ENCODE measurements at regions not wholly inside any gene's neighbourhood (a gene's known extent, or its start where the extent isn't known, plus 50 kb on each side); places are given as distances from the start of the nearest gene placed in this dataset.

DNA sequence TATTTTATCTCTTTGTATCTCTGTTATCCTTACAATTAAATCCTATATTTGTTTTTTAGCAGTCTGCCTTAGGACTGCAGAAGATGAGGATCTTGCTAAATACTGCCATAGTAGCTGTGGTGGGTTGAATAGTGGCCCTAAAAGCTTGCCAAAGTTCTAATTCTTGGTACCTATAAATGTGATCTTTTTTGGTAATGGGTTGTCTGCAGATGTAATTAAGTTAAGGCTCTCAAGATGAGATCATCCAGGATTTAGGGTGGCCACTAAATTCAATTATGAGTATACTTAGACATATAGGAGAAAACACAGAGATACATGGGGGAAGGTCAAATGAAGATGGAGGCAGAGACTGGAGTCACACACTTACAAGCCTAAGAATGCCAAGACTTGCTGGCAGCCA is 1753.7 kb downstream of the RPA4 start:
- Histone ChIP-seq H3K79me2 (ENCODE audit: control insufficient read depth in 1 of 2, insufficient read depth in 2 of 2, low read length in 2 of 2) (no peaks in the 10 kb centered on the region), H3K14ac (ENCODE audit: insufficient read length) (no peak overlapping the region), H2BK5ac (ENCODE audit: low read depth, low read length) (no peak overlapping the region), H3K56ac (replicated peaks; ENCODE audit: insufficient read length, low read depth, low read length) (no peak overlapping the region), H4K91ac (replicated peaks; ENCODE audit: insufficient read length, low read length) (no peak overlapping the region), H3K9me3 (ENCODE audit: insufficient read depth in 2 of 2, low read depth in 1 of 2, low read length in 1 of 2) (peaks cover 0 to 5% of the 10 kb centered on the region in 2 experiments; a peak in 1 of 4 replicates), H3K4ac (replicated peaks; ENCODE audit: insufficient read length, low read depth, low read length) (no peak overlapping the region), H3K18ac (ENCODE audit: extremely low read depth, low read length) (no peak overlapping the region), H3K23me2 (ENCODE audit: low read depth, low read length) (no peaks in the 10 kb centered on the region), H4K8ac (ENCODE audit: extremely low read depth, insufficient read depth, low read length) (no peak overlapping the region), H4K5ac (ENCODE audit: insufficient read length, low read depth, low read length) (no peak overlapping the region), H2BK20ac (ENCODE audit: low read length) (no peak overlapping the region), H3K36me3 (ENCODE audit: control insufficient read depth in 2 of 4, insufficient read depth in 4 of 4, low read length in 3 of 4) (peaks cover 0 to 7% (median 0%) of the 10 kb centered on the region in 4 experiments; a peak in 1 of 8 replicates), H3K79me1 (ENCODE audit: low read depth, low read length) (no peaks in the 10 kb centered on the region), H2BK120ac (replicated peaks; ENCODE audit: low read depth, low read length) (no peak overlapping the region), H3K27me3 (replicated peaks in 1 of 4; ENCODE audit: control insufficient read depth in 3 of 4, extremely low read depth in 1 of 4, insufficient read depth in 3 of 4, low read length in 3 of 4) (no peaks in the 10 kb centered on the region), H3K9ac (replicated peaks in 1 of 4; ENCODE audit: extremely low read depth in 1 of 4, low read depth in 3 of 4, low read length in 3 of 4) (no peak overlapping the region), H3K4me3 (ENCODE audit: extremely low read depth in 1 of 4, insufficient read depth in 2 of 4, low read depth in 3 of 4, low read length in 4 of 4) (no peak overlapping the region), H4K20me1 (replicated peaks in 1 of 2; ENCODE audit: control insufficient read depth in 1 of 2, insufficient read depth in 2 of 2, low read length in 2 of 2) (no peaks in the 10 kb centered on the region), H3K27ac (ENCODE audit: low read depth, low read length) (no peak overlapping the region), H2BK12ac (ENCODE audit: low read depth, low read length) (no peak overlapping the region), H2AK5ac (ENCODE audit: low read depth, low read length) (no peak overlapping the region), H2BK15ac (ENCODE audit: low read length) (no peak overlapping the region), H3K4me2 (ENCODE audit: insufficient read depth in 1 of 2, low read depth in 2 of 2, low read length in 2 of 2) (no peak overlapping the region), H3K23ac (ENCODE audit: insufficient read length) (no peak overlapping the region), H2AFZ (ENCODE audit: low read length) (no peak overlapping the region), H3K4me1 (replicated peaks in 1 of 4; ENCODE audit: control insufficient read depth in 3 of 4, insufficient read depth in 4 of 4, low read length in 3 of 4) (no peaks in the 10 kb centered on the region)
- POLR2A ChIA-PET (ENCODE audit: partially characterized antibody): no interaction called here
- TF ChIP-seq TBP (IDR thresholded peaks at IDR 0.05; ENCODE audit: low read depth, low read length): no peak
- no peak for TF ChIP-seq EGR1 (IDR thresholded peaks at IDR 0.05; ENCODE audit: borderline replicate concordance, low read depth, low read length)
- TF ChIP-seq TCF12 (IDR thresholded peaks at IDR 0.05; ENCODE audit: low read depth, low read length): no peak
- TF ChIP-seq CHD2 (IDR thresholded peaks at IDR 0.05; ENCODE audit: low read length): no peak
- TF ChIP-seq HDAC6 (IDR thresholded peaks at IDR 0.05; ENCODE audit: low read depth, low read length): no peak
- no peak for TF ChIP-seq RXRA (IDR thresholded peaks at IDR 0.05; ENCODE audit: insufficient read depth, low read depth, low read length)
- no peak for TF ChIP-seq NANOG (IDR thresholded peaks at IDR 0.05; ENCODE audit: insufficient read depth, low read depth, low read length, poor library complexity, severe bottlenecking)
- TF ChIP-seq, protein P1, sequence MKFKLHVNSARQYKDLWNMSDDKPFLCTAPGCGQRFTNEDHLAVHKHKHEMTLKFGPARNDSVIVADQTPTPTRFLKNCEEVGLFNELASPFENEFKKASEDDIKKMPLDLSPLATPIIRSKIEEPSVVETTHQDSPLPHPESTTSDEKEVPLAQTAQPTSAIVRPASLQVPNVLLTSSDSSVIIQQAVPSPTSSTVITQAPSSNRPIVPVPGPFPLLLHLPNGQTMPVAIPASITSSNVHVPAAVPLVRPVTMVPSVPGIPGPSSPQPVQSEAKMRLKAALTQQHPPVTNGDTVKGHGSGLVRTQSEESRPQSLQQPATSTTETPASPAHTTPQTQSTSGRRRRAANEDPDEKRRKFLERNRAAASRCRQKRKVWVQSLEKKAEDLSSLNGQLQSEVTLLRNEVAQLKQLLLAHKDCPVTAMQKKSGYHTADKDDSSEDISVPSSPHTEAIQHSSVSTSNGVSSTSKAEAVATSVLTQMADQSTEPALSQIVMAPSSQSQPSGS (IDR thresholded peaks at IDR 0.05; ENCODE audit: low read length): no peak
- no peak for TF ChIP-seq ATF3 (IDR thresholded peaks at IDR 0.05; ENCODE audit: insufficient read depth, low read depth, low read length)
- TF ChIP-seq SP4 (IDR thresholded peaks at IDR 0.05; ENCODE audit: low read length): no peak
- no peak for TF ChIP-seq CTCF (IDR thresholded peaks at IDR 0.05; ENCODE audit: control extremely low read depth in 1 of 3, insufficient read depth in 1 of 3, low read depth in 1 of 3, low read length in 3 of 3)
- TF ChIP-seq BRCA1 (IDR thresholded peaks at IDR 0.05; ENCODE audit: low read depth, low read length): no peak
- DNase-seq (ENCODE audit: low read depth in 1 of 2, low spot score in 2 of 2) (no peak), FAIRE-seq (no peak)
- CTCF ChIA-PET (ENCODE audit: partially characterized antibody): no interaction called here
